HG03103 (cell line): ENCODE measurements at regions not wholly inside any gene's neighbourhood (a gene's known extent, or its start where the extent isn't known, plus 50 kb on each side); places are given as distances from the start of the nearest gene placed in this dataset.
"Not testable (repeated sequence)": the region's sequence is repeated elsewhere in the genome, so short reads cannot be mapped to it uniquely, and the experiment has no call there.

ENCODE experiments used
- ATAC-seq: cut with Tn5 transposase; IDR thresholded peaks from one replicate; pipeline ENCODE4 v1.9.1; 2021; ENCODE audit warnings: low read depth; ENCODE audit not compliant: unreplicated experiment

- no peak for ATAC-seq
These were observed 422.1 kb downstream of the RPS29 start for GRCh38 chr14:49164074-49164473.

- no peak for ATAC-seq
These were observed 425.2 kb downstream of the RPS29 start for GRCh38 chr14:49160983-49161382.

GRCh38 chr14:49159081-49159480 lies 427.1 kb downstream of the RPS29 start:
- ATAC-seq: no peak

GRCh38 chr14:49139593-49139992 lies 446.6 kb downstream of the RPS29 start:
- ATAC-seq: no peak

- no peak for ATAC-seq
These were observed 451.2 kb downstream of the RPS29 start for GRCh38 chr14:49134940-49135339.

GRCh38 chr14:49121246-49121645 lies 464.9 kb downstream of the RPS29 start:
- ATAC-seq: no peak

GRCh38 chr14:49114161-49114893 lies 471.9 kb downstream of the RPS29 start:
- ATAC-seq: no peak

- no peak for ATAC-seq
These were observed 479.2 kb downstream of the RPS29 start for GRCh38 chr14:49106741-49107667.

- no peak for ATAC-seq
These were observed 480.2 kb downstream of the RPS29 start for GRCh38 chr14:49105956-49106355.

- no peak for ATAC-seq
These were observed 480.7 kb downstream of the RPS29 start for GRCh38 chr14:49105512-49105911.

GRCh38 chr14:49092345-49092744 lies 493.8 kb downstream of the RPS29 start:
- no peak for ATAC-seq

GRCh38 chr14:49089107-49089506 lies 497.1 kb downstream of the RPS29 start:
- no peak for ATAC-seq

GRCh38 chr14:49073292-49073691 lies 512.9 kb downstream of the RPS29 start:
- ATAC-seq: not testable (repeated sequence)

GRCh38 chr14:49058511-49058910 lies 527.7 kb downstream of the RPS29 start:
- no peak for ATAC-seq

- no peak for ATAC-seq
These were observed 528.2 kb downstream of the RPS29 start for GRCh38 chr14:49057838-49058510.

- no peak for ATAC-seq
These were observed 530.2 kb downstream of the RPS29 start for GRCh38 chr14:49056021-49056420.

GRCh38 chr14:49052521-49052920 lies 533.7 kb downstream of the RPS29 start:
- no peak for ATAC-seq

- ATAC-seq: no peak
These were observed 534.7 kb downstream of the RPS29 start for GRCh38 chr14:49051328-49052060.

- no peak for ATAC-seq
These were observed 535.4 kb downstream of the RPS29 start for GRCh38 chr14:49050822-49051221.

- no peak for ATAC-seq
These were observed 536.5 kb downstream of the RPS29 start for GRCh38 chr14:49049711-49050110.
